ENCODE measurements at regions not wholly inside any gene's neighbourhood (a gene's known extent, or its start where the extent isn't known, plus 50 kb on each side); places are given as distances from the start of the nearest gene placed in this dataset.
"Not testable (repeated sequence)": the region's sequence is repeated elsewhere in the genome, so short reads cannot be mapped to it uniquely, and the experiment has no call there.

GRCh38 chr6:14489445-14489844, 371.9 kb downstream of the CD83 start:
- DNase-seq (ENCODE audit: low read depth): no peak

GRCh38 chr6:14498748-14499147, 381.2 kb downstream of the CD83 start:
- DNase-seq (ENCODE audit: low read depth): no peak

- no peak for DNase-seq (ENCODE audit: low read depth)
Measured at GRCh38 chr6:14499309-14499708, 381.7 kb downstream of the CD83 start.

DNA sequence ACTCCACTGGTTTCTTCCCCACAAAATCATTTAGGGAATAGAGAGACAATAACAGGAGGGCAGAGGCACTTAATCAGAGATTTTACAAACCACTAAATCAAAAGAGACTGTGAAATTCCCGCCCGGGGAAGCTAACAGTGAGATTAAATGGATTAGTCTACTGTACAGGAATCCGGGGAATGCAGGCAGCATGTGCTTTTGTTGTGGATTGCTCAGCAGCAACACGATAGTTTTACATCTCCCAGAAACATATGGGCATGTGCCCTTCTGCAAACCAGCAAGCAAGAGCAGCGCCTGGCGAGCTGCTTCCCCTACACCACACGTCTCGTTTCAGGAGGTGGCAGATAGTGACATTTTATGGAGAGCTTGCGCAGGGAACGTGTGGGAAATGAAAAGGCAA, 382.3 kb downstream of the CD83 start:
- peak; percentile 69 for DNase-seq (ENCODE audit: low read depth)

GRCh38 chr6:14500809-14501208, 383.2 kb downstream of the CD83 start:
- DNase-seq (ENCODE audit: low read depth): no peak

DNA sequence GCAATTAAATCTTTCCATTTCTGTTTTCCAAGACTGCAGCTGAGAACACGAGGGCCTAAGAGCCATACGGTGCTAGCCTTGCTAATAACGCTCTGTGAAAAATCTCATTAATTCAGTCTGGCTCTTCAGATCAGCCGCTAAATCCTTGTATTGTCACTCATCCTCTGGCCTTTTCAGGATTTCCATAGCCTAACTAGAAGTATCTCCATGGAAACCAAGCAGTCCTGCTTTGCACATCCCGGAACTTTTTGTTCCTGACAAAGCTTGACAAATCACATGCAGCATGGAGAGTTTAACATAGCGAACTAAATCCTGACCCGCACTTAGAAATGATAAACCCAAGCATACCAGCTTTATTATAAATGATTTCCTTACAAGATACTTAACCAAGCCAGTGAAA, 383.7 kb downstream of the CD83 start:
- DNase-seq (ENCODE audit: low read depth): no peak

GRCh38 chr6:14501914-14502313, 384.3 kb downstream of the CD83 start:
- no peak for DNase-seq (ENCODE audit: low read depth)

DNA sequence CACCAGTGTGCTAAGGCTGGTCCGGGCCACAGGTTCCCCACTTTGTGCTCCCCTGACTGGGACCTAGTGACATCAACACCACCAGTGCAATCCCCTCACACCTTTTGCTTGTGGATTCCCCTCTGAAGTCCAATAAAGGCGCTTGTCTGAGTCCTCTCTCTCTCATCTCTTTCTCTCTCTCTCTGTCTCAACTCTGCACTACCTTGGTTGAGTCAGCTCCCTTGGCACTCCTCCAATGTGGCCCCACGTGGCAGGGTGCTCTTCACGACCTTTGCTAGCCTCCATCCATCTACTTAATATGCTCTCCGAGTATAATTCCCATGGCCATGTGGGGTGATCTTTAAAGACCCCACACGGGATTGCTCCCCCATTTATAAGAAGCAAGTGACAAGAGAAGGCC, 385.0 kb downstream of the CD83 start:
- no peak for DNase-seq (ENCODE audit: low read depth)

DNA sequence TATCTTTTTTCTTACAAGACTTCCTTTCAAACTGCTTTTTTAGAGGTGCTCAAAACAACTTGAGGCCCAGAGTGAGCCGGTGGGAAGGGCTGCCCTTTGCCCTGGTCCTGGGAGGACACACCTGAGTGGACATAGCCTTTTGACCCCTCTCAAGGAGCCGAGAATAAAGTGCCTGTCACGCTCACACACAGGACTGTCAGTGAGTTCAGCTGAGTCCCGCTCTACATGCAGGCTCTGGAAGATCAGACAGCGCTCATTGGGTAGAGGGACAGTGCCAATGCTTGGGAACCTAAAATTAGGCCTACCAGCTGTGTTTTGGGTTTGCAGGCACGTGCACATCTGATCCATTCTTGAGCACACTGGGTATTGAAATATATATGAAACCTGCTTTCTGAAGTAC, 387.8 kb downstream of the CD83 start:
- DNase-seq (ENCODE audit: low read depth): no peak

- DNase-seq (ENCODE audit: low read depth): no peak
Measured at GRCh38 chr6:14506656-14507246, 389.2 kb downstream of the CD83 start.

- DNase-seq (ENCODE audit: low read depth): no peak
Measured at GRCh38 chr6:14509120-14509519, 391.5 kb downstream of the CD83 start.

DNA sequence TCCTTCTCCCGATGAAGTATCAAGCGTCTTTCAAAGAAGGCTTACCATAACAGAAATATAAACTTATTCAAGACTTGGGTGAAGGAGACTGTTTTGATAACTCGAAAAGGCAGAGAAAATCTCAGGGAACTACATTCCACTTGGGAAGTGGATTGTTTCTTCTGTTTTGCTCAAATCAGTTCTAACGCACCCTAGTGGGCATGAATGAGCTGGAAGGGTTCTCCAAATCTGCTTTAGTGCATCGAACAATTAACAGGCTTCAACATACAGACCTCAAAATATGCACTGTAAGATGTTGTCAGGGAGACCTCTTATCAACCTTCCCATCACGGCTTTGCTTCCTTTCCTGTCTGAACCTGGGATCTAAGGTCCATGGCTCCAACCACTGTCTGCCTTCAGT, 392.5 kb downstream of the CD83 start:
- no peak for DNase-seq (ENCODE audit: low read depth)

- DNase-seq (ENCODE audit: low read depth): no peak
Measured at GRCh38 chr6:14511061-14511586, 393.6 kb downstream of the CD83 start.

- DNase-seq (ENCODE audit: low read depth): no peak
Measured at GRCh38 chr6:14512246-14512645, 394.7 kb downstream of the CD83 start.

- DNase-seq (ENCODE audit: low read depth): no peak
Measured at GRCh38 chr6:14513496-14514393, 396.2 kb downstream of the CD83 start.

- no peak for DNase-seq (ENCODE audit: low read depth)
Measured at GRCh38 chr6:14516956-14517355, 399.4 kb downstream of the CD83 start.

DNA sequence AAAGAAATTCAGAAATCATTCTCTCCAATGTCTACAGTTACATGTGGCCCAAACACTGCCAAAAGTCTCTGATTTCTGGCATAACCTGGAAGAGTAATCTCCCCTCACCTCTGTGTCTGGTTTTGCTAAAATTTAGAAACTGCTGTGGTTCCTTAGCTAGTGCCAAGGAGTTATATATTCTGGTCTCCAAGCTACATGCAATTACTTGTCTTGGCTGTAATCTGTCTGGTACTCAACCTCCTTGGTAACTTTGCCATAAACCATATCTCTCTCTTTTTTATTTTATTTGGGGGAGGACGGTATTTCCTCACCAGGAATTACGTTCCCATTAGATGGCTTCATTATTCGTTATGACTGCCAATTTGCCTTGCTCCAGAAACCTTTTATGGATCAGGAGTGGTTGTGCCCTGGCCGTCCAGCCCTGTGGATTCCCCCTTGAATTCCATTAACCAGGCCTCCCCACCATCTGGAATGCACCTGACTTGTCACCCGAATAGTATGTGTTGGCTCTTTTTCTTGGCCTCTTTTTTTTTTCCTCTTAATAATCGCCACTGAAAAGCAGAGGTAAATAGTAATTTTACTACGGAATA, 400.0 kb downstream of the CD83 start:
- peak; percentile 27 for DNase-seq (ENCODE audit: low read depth)

- peak; percentile 37 for DNase-seq (ENCODE audit: low read depth)
Measured at GRCh38 chr6:14518515-14519217, 401.1 kb downstream of the CD83 start.

DNA sequence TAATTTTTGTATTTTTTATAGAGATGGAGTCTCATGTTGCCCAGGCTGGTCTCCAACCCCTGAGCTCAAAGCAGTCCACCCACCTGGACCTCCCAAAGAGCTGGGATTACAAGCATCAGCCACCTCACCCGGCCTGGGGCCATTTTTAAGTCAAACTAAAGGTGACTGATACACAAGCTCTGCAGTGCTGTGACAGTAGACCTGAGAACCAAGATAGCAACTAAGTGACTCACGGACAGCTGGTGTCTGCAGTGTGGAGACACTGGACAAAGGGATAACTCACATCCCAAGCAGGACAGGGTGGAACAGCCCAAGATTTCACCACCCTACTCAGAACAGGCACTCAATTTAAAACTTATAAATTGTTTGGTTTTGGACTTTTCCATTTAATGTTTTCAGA, 402.5 kb downstream of the CD83 start:
- no peak for DNase-seq (ENCODE audit: low read depth)

GRCh38 chr6:14520536-14520935, 403.0 kb downstream of the CD83 start:
- DNase-seq (ENCODE audit: low read depth): no peak

GRCh38 chr6:14521141-14521540, 403.6 kb downstream of the CD83 start:
- DNase-seq (ENCODE audit: low read depth): no peak

GRCh38 chr6:14521861-14522260, 404.3 kb downstream of the CD83 start:
- not testable (repeated sequence) for DNase-seq (ENCODE audit: low read depth)

Data from GM04503 (cell line).